ENCODE measurements at regions not wholly inside any gene's neighbourhood (a gene's known extent, or its start where the extent isn't known, plus 50 kb on each side); places are given as distances from the start of the nearest gene placed in this dataset.
A peak's percentile ranks its signal among the peaks of the same experiment; 100 is the strongest.

- Mint-ChIP-seq H3K4me3 (no peak overlapping the region), H3K9me3 (no peaks in the 10 kb centered on the region), H3K27ac (no peak overlapping the region), H3K36me3 (ENCODE audit: low read depth) (no peaks in the 10 kb centered on the region), H3K27me3 (ENCODE audit: low read depth) (peaks cover 10% of the 10 kb centered on the region), H3K4me1 (ENCODE audit: low read depth) (peaks cover 33% of the 10 kb centered on the region)
- intact Hi-C loops (cut with micrococcal nuclease), result no loop called here
- DNase-seq, result no peak
- CTCF ChIA-PET, result interaction anchor here (0.9 to 1.4 kb wide), 2 partner anchors 20 to 78 kb away, joined by 3 to 4 read pairs; no protein-coding TSS in a partner anchor
These were observed 73.3 kb downstream of the RGS12 start for GRCh38 chr4:3365871-3366842.

- H3K27ac Mint-ChIP-seq, result no peak overlapping the region
- peaks cover 10% of the 10 kb centered on the region for H3K27me3 Mint-ChIP-seq (ENCODE audit: low read depth)
- H3K36me3 Mint-ChIP-seq (ENCODE audit: low read depth), result no peaks in the 10 kb centered on the region
- intact Hi-C loops (cut with micrococcal nuclease), result no loop called here
- CTCF ChIA-PET, result no interaction called here
- H3K4me1 Mint-ChIP-seq (ENCODE audit: low read depth), result peaks cover 38% of the 10 kb centered on the region
- no peak overlapping the region for H3K4me3 Mint-ChIP-seq
- no peak for DNase-seq
- H3K9me3 Mint-ChIP-seq, result no peaks in the 10 kb centered on the region
These were observed 74.3 kb downstream of the RGS12 start for GRCh38 chr4:3366893-3367775.

DNA sequence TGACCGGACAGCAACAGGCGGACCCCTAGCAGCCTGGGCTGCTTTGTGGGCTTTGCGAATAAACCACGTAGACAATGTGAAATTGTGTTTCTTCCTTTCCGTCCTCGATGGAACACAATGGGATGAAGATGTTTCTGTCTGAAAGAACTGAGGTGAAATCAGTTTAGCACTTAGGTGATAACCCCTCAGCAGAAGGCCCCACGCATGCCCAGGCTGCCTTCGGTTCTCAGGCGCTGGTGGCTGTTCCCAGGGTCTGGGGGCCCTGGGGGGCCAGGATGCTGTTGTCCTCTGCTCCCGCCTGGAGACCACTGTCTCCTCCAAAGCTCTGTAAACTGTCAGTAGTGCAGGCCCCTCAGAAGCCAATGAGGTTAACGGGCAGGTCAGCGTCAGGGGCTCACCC is 73.9 kb upstream of the HGFAC start:
- Mint-ChIP-seq H3K9me3 (no peaks in the 10 kb centered on the region), H3K4me3 (no peak overlapping the region), H3K4me1 (ENCODE audit: low read depth) (peaks cover 40% of the 10 kb centered on the region), H3K36me3 (ENCODE audit: low read depth) (no peaks in the 10 kb centered on the region), H3K27me3 (ENCODE audit: low read depth) (peaks cover 13% of the 10 kb centered on the region), H3K27ac (no peak overlapping the region)
- no peak for DNase-seq
- CTCF ChIA-PET, result no interaction called here
- intact Hi-C loops (cut with micrococcal nuclease), result no loop called here

DNA sequence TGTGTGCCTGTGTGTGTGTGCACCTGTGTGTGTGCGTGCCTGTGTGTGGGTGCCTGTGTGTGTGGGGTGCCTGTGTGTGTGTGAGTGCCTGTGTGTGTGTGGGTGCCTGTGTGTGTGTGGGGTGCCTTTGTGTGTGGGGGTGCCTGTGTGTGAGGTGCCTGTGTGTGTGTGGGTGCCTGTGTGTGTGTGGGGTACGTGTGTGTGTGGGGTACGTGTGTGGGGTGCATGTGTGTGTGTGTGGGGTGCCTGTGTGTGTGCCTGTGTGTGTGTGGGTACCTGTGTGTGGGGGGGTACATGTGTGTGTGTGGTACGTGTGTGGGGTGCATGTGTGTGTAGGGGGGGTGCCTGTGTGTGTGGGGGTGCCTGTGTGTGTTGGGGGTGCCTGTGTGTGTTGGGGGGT is 73.4 kb upstream of the HGFAC start:
- H3K9me3 Mint-ChIP-seq, result no peaks in the 10 kb centered on the region
- H3K4me3 Mint-ChIP-seq, result no peak overlapping the region
- H3K36me3 Mint-ChIP-seq (ENCODE audit: low read depth), result no peaks in the 10 kb centered on the region
- H3K27me3 Mint-ChIP-seq (ENCODE audit: low read depth), result peaks cover 13% of the 10 kb centered on the region
- intact Hi-C loops (cut with micrococcal nuclease), result no loop called here
- DNase-seq, result no peak
- CTCF ChIA-PET, result no interaction called here
- no peak overlapping the region for H3K27ac Mint-ChIP-seq
- H3K4me1 Mint-ChIP-seq (ENCODE audit: low read depth), result peaks cover 42% of the 10 kb centered on the region

- Mint-ChIP-seq H3K4me3 (peak overlapping the region; percentile 47), H3K27me3 (ENCODE audit: low read depth) (peaks cover 13% of the 10 kb centered on the region), H3K27ac (no peak overlapping the region), H3K36me3 (ENCODE audit: low read depth) (no peaks in the 10 kb centered on the region), H3K9me3 (no peaks in the 10 kb centered on the region), H3K4me1 (ENCODE audit: low read depth) (peaks cover 44% of the 10 kb centered on the region)
- CTCF ChIA-PET, result interaction anchor here (0.8 to 3.0 kb wide), 3 partner anchors 15 to 331 kb away, joined by 3 to 12 read pairs (median 7); no protein-coding TSS in a partner anchor
- intact Hi-C loops (cut with micrococcal nuclease), result no loop called here
- DNase-seq, result no peak
These were observed 72.7 kb upstream of the HGFAC start for GRCh38 chr4:3368841-3369760.

DNA sequence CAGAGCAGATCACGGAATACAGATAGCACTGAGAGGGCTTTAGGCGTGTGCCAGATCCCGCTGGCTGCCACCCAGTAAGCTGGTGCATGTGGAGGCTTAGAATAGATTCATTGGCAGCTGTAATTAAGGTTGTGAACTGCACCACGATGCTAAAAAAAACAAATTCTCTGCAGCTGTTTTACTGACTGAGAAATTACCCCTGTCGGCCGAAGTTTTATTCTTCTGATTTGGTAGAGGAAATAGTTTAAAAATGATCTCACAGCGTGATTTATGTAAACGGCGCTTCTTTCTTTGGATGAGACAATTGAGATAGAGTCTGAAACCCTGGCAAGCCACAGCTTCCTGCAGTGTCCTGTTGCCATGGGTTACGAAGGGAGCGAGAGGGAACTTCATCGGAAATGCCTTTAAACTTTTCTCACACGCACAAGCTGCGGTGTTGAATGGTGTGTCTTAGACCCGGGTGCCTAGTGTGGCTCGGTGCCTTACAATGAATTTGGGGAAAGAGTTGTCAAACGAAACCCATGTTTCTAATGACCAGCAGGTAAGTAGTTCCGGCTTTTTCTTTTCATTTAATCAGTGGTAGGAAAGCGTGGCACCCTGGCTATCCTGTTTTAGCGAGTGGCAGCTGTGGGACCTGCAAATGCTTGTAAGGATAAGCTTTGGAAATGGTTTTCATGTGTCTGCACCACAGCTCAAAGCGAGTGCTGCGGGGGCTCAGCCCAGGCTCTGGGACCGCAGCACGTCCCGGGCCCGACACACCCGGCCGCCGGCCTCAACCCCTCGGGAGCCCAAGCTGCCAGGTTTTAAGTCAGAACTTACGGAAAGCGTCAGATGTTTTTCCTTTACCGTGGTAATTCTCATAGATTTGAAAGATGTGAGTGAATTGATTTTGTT is 71.7 kb upstream of the HGFAC start:
- peak; percentile 81 for DNase-seq
- H3K9me3 Mint-ChIP-seq, result no peaks in the 10 kb centered on the region
- H3K36me3 Mint-ChIP-seq (ENCODE audit: low read depth), result no peaks in the 10 kb centered on the region
- no peak overlapping the region for H3K27ac Mint-ChIP-seq
- H3K27me3 Mint-ChIP-seq (ENCODE audit: low read depth), result peaks cover 13% of the 10 kb centered on the region
- peaks cover 46% of the 10 kb centered on the region for H3K4me1 Mint-ChIP-seq (ENCODE audit: low read depth)
- intact Hi-C loops (cut with micrococcal nuclease), result no loop called here
- CTCF ChIA-PET, result interaction anchor here (0.8 to 3.0 kb wide), 3 partner anchors 15 to 332 kb away, joined by 3 to 12 read pairs (median 7); no protein-coding TSS in a partner anchor
- H3K4me3 Mint-ChIP-seq, result peak overlapping the region; percentile 47

- Mint-ChIP-seq H3K27me3 (ENCODE audit: low read depth) (peaks cover 13% of the 10 kb centered on the region), H3K9me3 (no peaks in the 10 kb centered on the region), H3K27ac (no peak overlapping the region), H3K4me1 (ENCODE audit: low read depth) (peaks cover 46% of the 10 kb centered on the region), H3K4me3 (no peak overlapping the region), H3K36me3 (ENCODE audit: low read depth) (no peaks in the 10 kb centered on the region)
- intact Hi-C loops (cut with micrococcal nuclease), result no loop called here
- DNase-seq, result no peak
- CTCF ChIA-PET, result interaction anchor here (1.1 to 3.0 kb wide), 2 partner anchors 17 to 25 kb away, joined by 3 to 12 read pairs; no protein-coding TSS in a partner anchor
These were observed 70.5 kb upstream of the HGFAC start for GRCh38 chr4:3371033-3372001.

DNA sequence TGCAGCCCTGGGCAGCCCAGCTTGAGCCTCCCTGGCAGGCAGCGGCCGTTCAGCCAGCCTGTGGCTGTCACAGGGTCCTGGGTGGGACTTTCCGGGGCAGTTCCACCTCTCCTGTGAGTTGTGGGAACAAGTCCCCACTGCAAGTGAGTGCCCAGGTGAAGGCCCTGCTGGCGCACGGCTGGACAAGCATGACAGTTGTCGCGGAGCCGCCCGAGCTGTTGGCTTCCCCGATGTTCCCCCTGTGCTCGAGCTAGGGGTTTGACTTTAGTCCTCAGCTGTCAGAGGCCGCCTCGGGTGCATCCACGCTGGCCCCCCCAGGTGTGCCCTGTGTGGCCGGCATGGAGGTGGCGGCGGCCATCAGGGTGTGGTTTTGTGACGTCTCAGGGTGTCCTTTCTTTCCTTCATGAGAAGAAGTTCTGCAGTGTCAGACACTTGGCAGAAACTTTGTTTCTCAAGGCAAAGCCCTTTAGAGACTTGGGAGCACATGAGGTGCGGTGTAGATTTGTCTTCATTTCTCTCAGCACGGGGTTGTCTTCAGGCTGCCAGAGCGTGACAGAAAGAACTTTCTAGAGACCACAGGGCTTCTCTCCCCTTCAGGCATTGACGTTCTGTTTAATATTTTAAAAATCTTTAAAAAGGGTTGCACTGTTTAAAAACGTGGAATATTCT is 69.4 kb upstream of the HGFAC start:
- Mint-ChIP-seq H3K4me1 (ENCODE audit: low read depth) (peaks cover 46% of the 10 kb centered on the region), H3K27me3 (ENCODE audit: low read depth) (peaks cover 13% of the 10 kb centered on the region), H3K27ac (no peak overlapping the region), H3K36me3 (ENCODE audit: low read depth) (no peaks in the 10 kb centered on the region), H3K9me3 (no peaks in the 10 kb centered on the region), H3K4me3 (no peak overlapping the region)
- CTCF ChIA-PET, result no interaction called here
- intact Hi-C loops (cut with micrococcal nuclease), result no loop called here
- no peak for DNase-seq

DNA sequence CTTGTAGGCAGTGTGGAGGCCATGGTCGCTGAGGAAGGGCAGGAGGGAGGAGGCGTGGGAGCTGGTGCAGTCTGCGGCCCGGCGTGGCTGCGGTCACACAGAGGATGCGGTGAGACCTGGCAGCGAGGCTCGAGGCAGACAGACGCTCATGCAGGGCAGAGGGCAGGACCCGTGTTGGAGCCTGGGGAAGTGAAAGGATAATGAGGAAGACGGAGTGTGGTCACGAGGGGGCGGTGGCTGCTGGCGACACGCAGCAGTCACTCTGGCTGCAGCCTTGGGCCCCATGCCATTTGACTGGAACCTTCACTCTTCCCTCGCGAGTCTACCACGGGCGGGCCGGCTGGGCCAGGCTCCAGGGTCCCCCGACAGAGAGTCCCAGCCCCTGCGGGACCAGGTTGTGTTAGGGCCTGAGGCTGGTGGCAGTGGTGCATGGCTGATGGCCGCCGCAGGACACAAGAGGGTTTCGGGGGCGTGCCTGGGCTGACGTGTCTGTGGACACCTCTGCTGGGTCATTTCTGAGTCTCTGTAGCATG is 68.8 kb upstream of the HGFAC start:
- H3K36me3 Mint-ChIP-seq (ENCODE audit: low read depth), result no peaks in the 10 kb centered on the region
- no peak overlapping the region for H3K27ac Mint-ChIP-seq
- no peak overlapping the region for H3K4me3 Mint-ChIP-seq
- peak; percentile 34 for DNase-seq
- CTCF ChIA-PET, result no interaction called here
- no peaks in the 10 kb centered on the region for H3K9me3 Mint-ChIP-seq
- intact Hi-C loops (cut with micrococcal nuclease), result no loop called here
- H3K4me1 Mint-ChIP-seq (ENCODE audit: low read depth), result peaks cover 46% of the 10 kb centered on the region
- H3K27me3 Mint-ChIP-seq (ENCODE audit: low read depth), result peaks cover 13% of the 10 kb centered on the region

- H3K27me3 Mint-ChIP-seq (ENCODE audit: low read depth), result peaks cover 13% of the 10 kb centered on the region
- H3K4me1 Mint-ChIP-seq (ENCODE audit: low read depth), result peaks cover 42% of the 10 kb centered on the region
- CTCF ChIA-PET, result no interaction called here
- DNase-seq, result no peak
- no peak overlapping the region for H3K4me3 Mint-ChIP-seq
- H3K36me3 Mint-ChIP-seq (ENCODE audit: low read depth), result no peaks in the 10 kb centered on the region
- H3K9me3 Mint-ChIP-seq, result no peaks in the 10 kb centered on the region
- H3K27ac Mint-ChIP-seq, result no peak overlapping the region
- intact Hi-C loops (cut with micrococcal nuclease), result no loop called here
These were observed 68.3 kb upstream of the HGFAC start for GRCh38 chr4:3373468-3373867.
